ENCODE measurements at regions not wholly inside any gene's neighbourhood (a gene's known extent, or its start where the extent isn't known, plus 50 kb on each side); places are given as distances from the start of the nearest gene placed in this dataset.

- TF ChIP-seq SUZ12 (IDR thresholded peaks at IDR 0.05; ENCODE audit: unreplicated experiment): no peak
- no peak for TF ChIP-seq ZBTB33 (IDR thresholded peaks at IDR 0.05)
- TF ChIP-seq POLR2A (IDR thresholded peaks at IDR 0.05; ENCODE audit: low read depth, low read length): no peak
- TF ChIP-seq RAD21 (IDR thresholded peaks at IDR 0.05; ENCODE audit: insufficient read depth, low read depth, low read length): no peak
- TF ChIP-seq CEBPB (IDR thresholded peaks at IDR 0.05; ENCODE audit: borderline replicate concordance in 1 of 2, low read depth in 2 of 2, low read length in 2 of 2): no peak
- no peak for TF ChIP-seq SP1 (IDR thresholded peaks at IDR 0.05; ENCODE audit: low read depth, low read length)
- TF ChIP-seq CTCF (IDR thresholded peaks at IDR 0.05 in 2 of 3, conservative IDR thresholded peaks at IDR 0.05 in 1 of 3; ENCODE audit: control insufficient read depth in 2 of 3, extremely low read depth in 1 of 3, insufficient read depth in 1 of 3, low read depth in 3 of 3, low read length in 3 of 3): no peak
- no peak for TF ChIP-seq NFYB (IDR thresholded peaks at IDR 0.05; ENCODE audit: insufficient read depth, low read depth, low read length)
- no peak for TF ChIP-seq EZH2 (IDR thresholded peaks at IDR 0.05; ENCODE audit: borderline replicate concordance, control insufficient read depth, low read depth, low read length)
- TF ChIP-seq, protein P1, sequence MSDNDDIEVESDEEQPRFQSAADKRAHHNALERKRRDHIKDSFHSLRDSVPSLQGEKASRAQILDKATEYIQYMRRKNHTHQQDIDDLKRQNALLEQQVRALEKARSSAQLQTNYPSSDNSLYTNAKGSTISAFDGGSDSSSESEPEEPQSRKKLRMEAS (IDR thresholded peaks at IDR 0.05; ENCODE audit: low read depth, low read length): no peak
Observed at GRCh38 chr12:13537623-13538022, 341.1 kb downstream of the EMP1 start.

All from GM12878 (cell line).